ENCODE measurements at regions not wholly inside any gene's neighbourhood (a gene's known extent, or its start where the extent isn't known, plus 50 kb on each side); places are given as distances from the start of the nearest gene placed in this dataset.

- TF ChIP-seq, protein P1, sequence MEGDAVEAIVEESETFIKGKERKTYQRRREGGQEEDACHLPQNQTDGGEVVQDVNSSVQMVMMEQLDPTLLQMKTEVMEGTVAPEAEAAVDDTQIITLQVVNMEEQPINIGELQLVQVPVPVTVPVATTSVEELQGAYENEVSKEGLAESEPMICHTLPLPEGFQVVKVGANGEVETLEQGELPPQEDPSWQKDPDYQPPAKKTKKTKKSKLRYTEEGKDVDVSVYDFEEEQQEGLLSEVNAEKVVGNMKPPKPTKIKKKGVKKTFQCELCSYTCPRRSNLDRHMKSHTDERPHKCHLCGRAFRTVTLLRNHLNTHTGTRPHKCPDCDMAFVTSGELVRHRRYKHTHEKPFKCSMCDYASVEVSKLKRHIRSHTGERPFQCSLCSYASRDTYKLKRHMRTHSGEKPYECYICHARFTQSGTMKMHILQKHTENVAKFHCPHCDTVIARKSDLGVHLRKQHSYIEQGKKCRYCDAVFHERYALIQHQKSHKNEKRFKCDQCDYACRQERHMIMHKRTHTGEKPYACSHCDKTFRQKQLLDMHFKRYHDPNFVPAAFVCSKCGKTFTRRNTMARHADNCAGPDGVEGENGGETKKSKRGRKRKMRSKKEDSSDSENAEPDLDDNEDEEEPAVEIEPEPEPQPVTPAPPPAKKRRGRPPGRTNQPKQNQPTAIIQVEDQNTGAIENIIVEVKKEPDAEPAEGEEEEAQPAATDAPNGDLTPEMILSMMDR (IDR thresholded peaks at IDR 0.05; ENCODE audit: unreplicated experiment): no peak
- Mint-ChIP-seq H3K4me3 (ENCODE audit: unreplicated experiment) (no peak overlapping the region), H3K4me1 (ENCODE audit: unreplicated experiment) (peaks cover 4% of the 10 kb centered on the region), H3K9me3 (ENCODE audit: unreplicated experiment) (no peaks in the 10 kb centered on the region), H3K27ac (ENCODE audit: unreplicated experiment) (no peak overlapping the region), H3K27me3 (ENCODE audit: unreplicated experiment) (no peaks in the 10 kb centered on the region), H3K36me3 (ENCODE audit: low read depth, unreplicated experiment) (no peaks in the 10 kb centered on the region)
- no peak for DNase-seq (ENCODE audit: low spot score)
Observed at GRCh38 chr11:110878513-110878912, 166.3 kb upstream of the ARHGAP20 start.

- H3K4me3 Mint-ChIP-seq (ENCODE audit: unreplicated experiment): no peak overlapping the region
- H3K4me1 Mint-ChIP-seq (ENCODE audit: unreplicated experiment): no peaks in the 10 kb centered on the region
- no peak for DNase-seq (ENCODE audit: low spot score)
- TF ChIP-seq, protein P1 (IDR thresholded peaks at IDR 0.05; ENCODE audit: unreplicated experiment): no peak
- no peaks in the 10 kb centered on the region for H3K36me3 Mint-ChIP-seq (ENCODE audit: low read depth, unreplicated experiment)
- H3K27me3 Mint-ChIP-seq (ENCODE audit: unreplicated experiment): no peaks in the 10 kb centered on the region
- H3K27ac Mint-ChIP-seq (ENCODE audit: unreplicated experiment): no peak overlapping the region
- H3K9me3 Mint-ChIP-seq (ENCODE audit: unreplicated experiment): no peaks in the 10 kb centered on the region
Observed at GRCh38 chr11:110874437-110875030, 162.3 kb upstream of the ARHGAP20 start.

- no peak for DNase-seq (ENCODE audit: low spot score)
- Mint-ChIP-seq H3K36me3 (ENCODE audit: low read depth, unreplicated experiment) (no peaks in the 10 kb centered on the region), H3K27ac (ENCODE audit: unreplicated experiment) (no peak overlapping the region), H3K9me3 (ENCODE audit: unreplicated experiment) (no peaks in the 10 kb centered on the region), H3K4me3 (ENCODE audit: unreplicated experiment) (no peak overlapping the region), H3K27me3 (ENCODE audit: unreplicated experiment) (no peaks in the 10 kb centered on the region), H3K4me1 (ENCODE audit: unreplicated experiment) (no peaks in the 10 kb centered on the region)
- TF ChIP-seq, protein P1 (IDR thresholded peaks at IDR 0.05; ENCODE audit: unreplicated experiment): no peak
Observed at GRCh38 chr11:110873975-110874374, 161.7 kb upstream of the ARHGAP20 start.

DNA sequence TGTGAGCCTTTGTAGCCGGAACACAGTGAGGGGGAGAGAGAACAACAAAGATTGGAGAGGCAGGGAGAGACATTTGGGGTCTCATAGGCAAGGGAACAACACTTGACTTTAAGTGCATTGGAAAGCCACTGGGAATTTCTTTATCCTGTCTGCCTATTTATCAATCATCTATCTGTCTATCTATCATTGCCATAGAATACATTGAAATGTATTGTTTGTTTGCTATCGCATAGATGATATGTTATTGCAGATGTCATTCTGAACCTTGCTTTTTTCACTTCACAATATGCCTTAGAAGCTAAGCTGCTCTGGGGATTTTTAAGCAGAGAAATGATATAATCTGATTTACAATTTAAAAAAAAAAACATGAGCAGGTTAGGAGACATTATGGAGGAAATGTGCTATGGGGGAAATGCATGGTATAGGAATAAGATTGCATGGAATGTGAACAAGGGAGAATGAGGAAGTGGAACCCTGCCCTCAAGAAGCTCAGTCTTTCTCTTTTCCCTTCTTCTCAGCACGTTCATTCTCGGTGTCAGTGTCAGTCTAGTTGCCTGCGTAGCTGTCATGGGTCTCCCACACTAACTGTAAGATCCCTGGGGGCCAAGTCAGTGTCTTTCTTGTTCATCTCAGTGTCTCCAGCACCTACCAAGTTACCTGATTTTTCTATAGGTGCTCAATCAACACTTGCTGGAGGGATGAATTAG, 158.7 kb upstream of the ARHGAP20 start:
- DNase-seq (ENCODE audit: low spot score): no peak
- no peaks in the 10 kb centered on the region for H3K36me3 Mint-ChIP-seq (ENCODE audit: low read depth, unreplicated experiment)
- H3K9me3 Mint-ChIP-seq (ENCODE audit: unreplicated experiment): no peaks in the 10 kb centered on the region
- no peak overlapping the region for H3K4me3 Mint-ChIP-seq (ENCODE audit: unreplicated experiment)
- H3K27me3 Mint-ChIP-seq (ENCODE audit: unreplicated experiment): no peaks in the 10 kb centered on the region
- H3K4me1 Mint-ChIP-seq (ENCODE audit: unreplicated experiment): no peaks in the 10 kb centered on the region
- TF ChIP-seq, protein P1 (IDR thresholded peaks at IDR 0.05; ENCODE audit: unreplicated experiment): no peak
- no peak overlapping the region for H3K27ac Mint-ChIP-seq (ENCODE audit: unreplicated experiment)

DNA sequence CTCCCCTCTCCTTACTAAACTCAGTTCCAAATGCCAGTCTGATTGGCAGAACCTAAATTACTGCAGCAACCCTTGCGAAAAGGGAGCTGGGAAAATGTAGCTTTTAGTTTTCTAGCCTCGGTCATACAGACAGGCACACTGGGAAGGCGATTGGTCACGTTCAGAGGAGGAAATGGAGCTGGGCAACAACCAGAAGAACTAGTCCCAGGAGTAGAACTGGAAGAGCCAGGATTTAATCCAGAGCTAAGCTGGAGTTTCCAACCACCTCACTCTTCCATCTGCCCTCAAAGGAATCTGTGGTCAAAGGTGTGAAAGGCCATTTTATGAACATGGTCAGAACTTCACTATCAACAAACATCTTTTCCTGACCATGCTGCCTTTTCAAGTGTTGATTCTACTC, 155.7 kb upstream of the ARHGAP20 start:
- Mint-ChIP-seq H3K4me1 (ENCODE audit: unreplicated experiment) (no peaks in the 10 kb centered on the region), H3K9me3 (ENCODE audit: unreplicated experiment) (no peaks in the 10 kb centered on the region), H3K36me3 (ENCODE audit: low read depth, unreplicated experiment) (no peaks in the 10 kb centered on the region), H3K4me3 (ENCODE audit: unreplicated experiment) (no peak overlapping the region), H3K27ac (ENCODE audit: unreplicated experiment) (no peak overlapping the region), H3K27me3 (ENCODE audit: unreplicated experiment) (no peaks in the 10 kb centered on the region)
- DNase-seq (ENCODE audit: low spot score): no peak
- TF ChIP-seq, protein P1 (IDR thresholded peaks at IDR 0.05; ENCODE audit: unreplicated experiment): no peak
